HCT116 (cell line): ENCODE measurements at regions not wholly inside any gene's neighbourhood (a gene's known extent, or its start where the extent isn't known, plus 50 kb on each side); places are given as distances from the start of the nearest gene placed in this dataset.

Experiments used
- CTCF ChIP-seq, 3 experiments: fragments of 200-600 bp in 1 of 3; sonication (generic) in 1 of 3; IDR thresholded peaks in 2 of 3; conservative IDR thresholded peaks in 1 of 3; 2 replicates each; pipeline ENCODE4 v1.5.1; 2012 to 2017; ENCODE audit warnings: low read depth in 2 of 3, low read length in 2 of 3, antibody characterized with exemption in 1 of 3, borderline replicate concordance in 1 of 3, control low read depth in 1 of 3, mild to moderate bottlenecking in 1 of 3, mixed read lengths in 1 of 3, mixed run types in 1 of 3, moderate library complexity in 1 of 3; ENCODE audit not compliant: insufficient read depth in 1 of 3
- EGR1 ChIP-seq: IDR thresholded peaks from 2 replicates; pipeline ENCODE4 v1.6.1; 2012; ENCODE audit warnings: low read depth
- EZH2 ChIP-seq: fragments of 200-600 bp; sonication (generic); IDR thresholded peaks from 2 replicates; pipeline ENCODE4 v1.6.1; 2017; ENCODE audit warnings: antibody characterized with exemption, mixed run types
- POLR2A ChIP-seq: IDR thresholded peaks from 2 replicates; pipeline ENCODE4 v1.7.0; 2011; ENCODE audit warnings: borderline replicate concordance; ENCODE audit not compliant: insufficient read depth, insufficient read length; ENCODE audit errors: extremely low read depth
- POLR2AphosphoS5 ChIP-seq: IDR thresholded peaks from 2 replicates; pipeline ENCODE4 v1.6.1; 2011; ENCODE audit warnings: mild to moderate bottlenecking, low read depth, low read length, moderate library complexity
- TF ChIP-seq, protein P1 (sequence below): IDR thresholded peaks from 2 replicates; pipeline ENCODE4 v1.6.1; 2012; ENCODE audit warnings: low read depth
- TF ChIP-seq, protein P2 (sequence below): IDR thresholded peaks from 2 replicates; pipeline ENCODE4 v1.6.1; 2012

- TF ChIP-seq POLR2AphosphoS5 (no peak), EZH2 (no peak), CTCF (IDR thresholded peaks at IDR 0.05 in 2 of 3, conservative IDR thresholded peaks at IDR 0.05 in 1 of 3; ENCODE audit: borderline replicate concordance in 1 of 3, insufficient read depth in 1 of 3, low read depth in 2 of 3, low read length in 2 of 3) (no peak), EGR1 (no peak), POLR2A (no peak)
- TF ChIP-seq, protein P1, sequence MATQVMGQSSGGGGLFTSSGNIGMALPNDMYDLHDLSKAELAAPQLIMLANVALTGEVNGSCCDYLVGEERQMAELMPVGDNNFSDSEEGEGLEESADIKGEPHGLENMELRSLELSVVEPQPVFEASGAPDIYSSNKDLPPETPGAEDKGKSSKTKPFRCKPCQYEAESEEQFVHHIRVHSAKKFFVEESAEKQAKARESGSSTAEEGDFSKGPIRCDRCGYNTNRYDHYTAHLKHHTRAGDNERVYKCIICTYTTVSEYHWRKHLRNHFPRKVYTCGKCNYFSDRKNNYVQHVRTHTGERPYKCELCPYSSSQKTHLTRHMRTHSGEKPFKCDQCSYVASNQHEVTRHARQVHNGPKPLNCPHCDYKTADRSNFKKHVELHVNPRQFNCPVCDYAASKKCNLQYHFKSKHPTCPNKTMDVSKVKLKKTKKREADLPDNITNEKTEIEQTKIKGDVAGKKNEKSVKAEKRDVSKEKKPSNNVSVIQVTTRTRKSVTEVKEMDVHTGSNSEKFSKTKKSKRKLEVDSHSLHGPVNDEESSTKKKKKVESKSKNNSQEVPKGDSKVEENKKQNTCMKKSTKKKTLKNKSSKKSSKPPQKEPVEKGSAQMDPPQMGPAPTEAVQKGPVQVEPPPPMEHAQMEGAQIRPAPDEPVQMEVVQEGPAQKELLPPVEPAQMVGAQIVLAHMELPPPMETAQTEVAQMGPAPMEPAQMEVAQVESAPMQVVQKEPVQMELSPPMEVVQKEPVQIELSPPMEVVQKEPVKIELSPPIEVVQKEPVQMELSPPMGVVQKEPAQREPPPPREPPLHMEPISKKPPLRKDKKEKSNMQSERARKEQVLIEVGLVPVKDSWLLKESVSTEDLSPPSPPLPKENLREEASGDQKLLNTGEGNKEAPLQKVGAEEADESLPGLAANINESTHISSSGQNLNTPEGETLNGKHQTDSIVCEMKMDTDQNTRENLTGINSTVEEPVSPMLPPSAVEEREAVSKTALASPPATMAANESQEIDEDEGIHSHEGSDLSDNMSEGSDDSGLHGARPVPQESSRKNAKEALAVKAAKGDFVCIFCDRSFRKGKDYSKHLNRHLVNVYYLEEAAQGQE: no peak
- TF ChIP-seq, protein P2, sequence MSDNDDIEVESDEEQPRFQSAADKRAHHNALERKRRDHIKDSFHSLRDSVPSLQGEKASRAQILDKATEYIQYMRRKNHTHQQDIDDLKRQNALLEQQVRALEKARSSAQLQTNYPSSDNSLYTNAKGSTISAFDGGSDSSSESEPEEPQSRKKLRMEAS: no peak
These were observed 199.0 kb downstream of the IRX1 start for GRCh38 chr5:3794611-3795010.
